ENCODE measurements at regions not wholly inside any gene's neighbourhood (a gene's known extent, or its start where the extent isn't known, plus 50 kb on each side); places are given as distances from the start of the nearest gene placed in this dataset.
A peak's percentile ranks its signal among the peaks of the same experiment; 100 is the strongest.
"Not testable (repeated sequence)": the region's sequence is repeated elsewhere in the genome, so short reads cannot be mapped to it uniquely, and the experiment has no call there.

GRCh38 chr10:9075420-9075819, 1020.9 kb downstream of the GATA3 start:
- no peak for DNase-seq

GRCh38 chr10:9076066-9076465, 1021.6 kb downstream of the GATA3 start:
- DNase-seq, result no peak

GRCh38 chr10:9081253-9081652, 1026.8 kb downstream of the GATA3 start:
- no peak for DNase-seq

GRCh38 chr10:9081961-9082360, 1027.5 kb downstream of the GATA3 start:
- DNase-seq, result no peak

GRCh38 chr10:9091530-9092093, 1037.1 kb downstream of the GATA3 start:
- no peak for DNase-seq

GRCh38 chr10:9096288-9096687, 1041.8 kb downstream of the GATA3 start:
- DNase-seq, result peak; percentile 48

GRCh38 chr10:9097206-9097990, 1042.9 kb downstream of the GATA3 start:
- no peak for DNase-seq

- no peak for DNase-seq
Observed at GRCh38 chr10:9097991-9098306, 1043.5 kb downstream of the GATA3 start.

- DNase-seq, result no peak
Observed at GRCh38 chr10:9102026-9102425, 1047.5 kb downstream of the GATA3 start.

- no peak for DNase-seq
Observed at GRCh38 chr10:9103301-9103700, 1048.8 kb downstream of the GATA3 start.

GRCh38 chr10:9111976-9112375, 1057.5 kb downstream of the GATA3 start:
- DNase-seq, result no peak

GRCh38 chr10:9126728-9127127, 1072.2 kb downstream of the GATA3 start:
- DNase-seq, result no peak

GRCh38 chr10:9137368-9137767, 1082.9 kb downstream of the GATA3 start:
- DNase-seq, result no peak

GRCh38 chr10:9138829-9139228, 1084.3 kb downstream of the GATA3 start:
- DNase-seq, result not testable (repeated sequence)

- no peak for DNase-seq
Observed at GRCh38 chr10:9140373-9140772, 1085.9 kb downstream of the GATA3 start.

- DNase-seq, result no peak
Observed at GRCh38 chr10:9147475-9147874, 1093.0 kb downstream of the GATA3 start.

GRCh38 chr10:9149134-9149533, 1094.6 kb downstream of the GATA3 start:
- no peak for DNase-seq

GRCh38 chr10:9153057-9153456, 1098.6 kb downstream of the GATA3 start:
- not testable (repeated sequence) for DNase-seq

- DNase-seq, result no peak
Observed at GRCh38 chr10:9157656-9158055, 1103.2 kb downstream of the GATA3 start.

- DNase-seq, result no peak
Observed at GRCh38 chr10:9158675-9159074, 1104.2 kb downstream of the GATA3 start.

GRCh38 chr10:9160275-9160674, 1105.8 kb downstream of the GATA3 start:
- DNase-seq, result no peak

- DNase-seq, result no peak
Observed at GRCh38 chr10:9163699-9164098, 1109.2 kb downstream of the GATA3 start.

GRCh38 chr10:9166770-9167169, 1112.3 kb downstream of the GATA3 start:
- DNase-seq, result no peak

GRCh38 chr10:9172276-9172675, 1117.8 kb downstream of the GATA3 start:
- no peak for DNase-seq

- no peak for DNase-seq
Observed at GRCh38 chr10:9175200-9175599, 1120.7 kb downstream of the GATA3 start.

All from CD4-positive, alpha-beta T cell treated with Interleukin-17A for 4 hours (primary cell).